GM19043 (cell line): ENCODE measurements at regions not wholly inside any gene's neighbourhood (a gene's known extent, or its start where the extent isn't known, plus 50 kb on each side); places are given as distances from the start of the nearest gene placed in this dataset.
"Not testable (repeated sequence)": the region's sequence is repeated elsewhere in the genome, so short reads cannot be mapped to it uniquely, and the experiment has no call there.

Experiments used
- ATAC-seq: cut with Tn5 transposase; IDR thresholded peaks from one replicate; pipeline ENCODE4 v1.9.1; 2021; ENCODE audit warnings: low read depth; ENCODE audit not compliant: unreplicated experiment

DNA sequence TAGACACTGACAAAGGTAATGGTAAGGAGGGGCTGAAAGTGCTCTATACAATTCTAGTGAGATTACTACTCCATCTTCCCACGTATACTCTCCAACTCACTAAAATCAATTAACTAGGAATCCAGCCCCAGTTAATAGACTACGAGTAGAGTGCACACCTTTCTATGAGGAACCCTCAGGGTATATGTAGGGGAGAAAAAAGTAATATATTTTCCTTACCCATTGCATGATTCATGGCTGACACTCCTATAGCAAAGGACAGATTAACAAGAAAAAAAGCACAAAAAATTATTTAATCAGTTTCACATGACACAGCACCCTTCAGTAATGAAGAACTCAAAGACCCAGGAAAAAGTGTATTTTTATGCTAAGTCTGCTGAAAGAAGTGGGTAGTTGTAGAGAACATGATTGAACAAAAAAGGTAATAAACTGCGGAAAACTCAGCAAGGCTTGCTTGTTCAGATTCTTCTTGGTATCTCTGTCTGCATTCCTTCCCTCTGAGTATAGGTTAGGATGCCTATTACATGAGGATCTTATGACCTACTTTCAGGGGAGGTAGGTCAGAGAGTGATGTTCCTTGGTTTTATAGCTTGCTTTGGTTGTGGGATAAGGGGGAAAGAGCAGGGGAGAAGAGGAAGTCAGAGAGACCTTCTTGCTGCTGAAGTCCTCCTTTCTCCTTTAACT is 342.0 kb upstream of the DLGAP1 start:
- no peak for ATAC-seq

DNA sequence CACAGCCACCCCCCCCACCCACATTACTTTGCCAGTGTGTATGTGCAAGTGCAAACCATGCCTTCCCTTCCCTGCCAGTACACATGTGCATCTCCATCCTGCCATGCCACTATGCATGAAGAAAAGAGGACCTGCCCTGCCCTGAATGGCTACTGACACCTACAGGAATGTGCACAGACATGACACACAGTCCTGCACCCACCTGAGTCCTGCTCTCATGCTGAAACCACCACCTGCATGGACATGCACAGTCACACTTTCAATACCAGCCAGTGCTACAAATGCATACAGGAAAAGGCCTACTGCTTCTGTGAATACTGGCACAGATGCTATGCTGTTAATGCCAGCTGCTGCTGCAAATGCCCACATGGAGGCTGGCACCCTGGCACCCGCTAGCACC is 334.4 kb upstream of the DLGAP1 start:
- no peak for ATAC-seq

DNA sequence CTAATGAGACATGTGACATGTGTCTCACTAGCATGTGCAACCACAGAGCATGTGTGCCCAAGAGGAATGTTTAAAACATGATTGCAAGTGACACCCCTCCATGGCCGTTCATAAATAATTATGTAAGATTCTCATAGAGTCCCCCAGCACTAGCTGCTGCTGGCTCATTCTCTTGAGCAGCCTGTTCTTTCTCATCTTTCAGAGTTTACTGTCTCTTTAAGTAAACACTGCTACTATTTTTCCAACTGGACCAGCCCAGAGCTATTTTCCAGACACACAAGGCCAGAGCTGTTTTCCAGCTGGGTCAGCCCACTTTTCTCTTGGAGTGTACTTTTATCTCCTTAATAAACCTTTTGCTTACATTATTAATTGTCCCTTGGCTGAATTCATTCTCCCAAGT is 326.8 kb upstream of the DLGAP1 start:
- ATAC-seq: no peak

DNA sequence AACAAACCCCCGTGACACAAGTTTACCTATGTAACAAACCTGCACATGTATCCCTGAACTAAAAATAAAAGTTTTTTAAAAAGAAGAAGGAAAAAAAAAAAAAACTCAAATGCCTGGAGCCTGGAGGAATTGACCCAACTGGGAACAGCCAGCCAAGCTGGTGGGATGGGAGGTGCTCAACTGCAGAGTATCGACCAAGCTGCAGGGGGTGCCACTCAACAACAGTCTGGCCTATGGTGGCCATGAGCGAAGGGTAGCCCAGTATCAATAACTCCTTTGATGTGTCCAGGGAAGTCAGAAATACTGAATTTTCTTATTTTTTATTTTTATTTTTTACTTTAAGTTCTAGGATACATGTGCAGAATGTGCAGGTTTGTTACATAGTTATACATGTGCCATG is 310.3 kb upstream of the DLGAP1 start:
- no peak for ATAC-seq

DNA sequence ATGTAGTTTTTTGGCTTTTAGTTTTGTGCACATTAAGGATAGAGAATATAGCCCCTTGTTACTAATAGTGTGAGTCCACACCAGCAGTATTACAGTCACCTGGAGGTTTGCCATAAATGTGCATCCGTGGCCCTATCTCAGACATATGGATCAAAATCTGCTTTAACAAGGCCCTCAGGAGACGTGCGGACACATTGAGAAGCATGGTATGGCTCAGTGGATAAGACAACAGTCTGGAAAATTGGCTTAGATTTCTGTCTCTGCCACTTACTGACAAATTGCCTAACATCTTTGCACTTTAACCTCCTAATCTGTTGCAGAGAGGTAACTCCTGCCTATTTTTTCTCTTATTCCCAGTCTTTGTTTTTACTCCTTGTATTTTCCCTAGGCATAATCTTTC is 307.2 kb upstream of the DLGAP1 start:
- no peak for ATAC-seq

DNA sequence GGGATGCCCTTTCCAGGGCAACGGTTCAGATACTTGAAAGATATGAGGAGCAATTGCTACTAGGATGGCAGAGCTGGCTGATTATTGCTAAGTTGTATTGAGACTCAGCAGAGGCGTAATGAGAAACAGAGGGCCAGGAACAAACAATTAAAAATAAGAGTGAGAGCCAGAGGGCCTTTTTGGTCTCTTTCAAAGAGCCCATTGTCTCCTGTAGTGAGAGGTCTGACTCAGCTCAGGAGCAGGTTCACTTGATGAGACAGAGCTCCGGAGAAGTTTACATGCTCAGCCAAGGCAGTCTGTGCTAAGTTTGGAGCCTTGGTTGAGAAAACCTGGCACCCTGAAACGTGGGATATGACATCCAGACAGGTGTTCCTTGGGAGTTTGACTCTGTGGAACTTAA is 303.9 kb upstream of the DLGAP1 start:
- no peak for ATAC-seq

DNA sequence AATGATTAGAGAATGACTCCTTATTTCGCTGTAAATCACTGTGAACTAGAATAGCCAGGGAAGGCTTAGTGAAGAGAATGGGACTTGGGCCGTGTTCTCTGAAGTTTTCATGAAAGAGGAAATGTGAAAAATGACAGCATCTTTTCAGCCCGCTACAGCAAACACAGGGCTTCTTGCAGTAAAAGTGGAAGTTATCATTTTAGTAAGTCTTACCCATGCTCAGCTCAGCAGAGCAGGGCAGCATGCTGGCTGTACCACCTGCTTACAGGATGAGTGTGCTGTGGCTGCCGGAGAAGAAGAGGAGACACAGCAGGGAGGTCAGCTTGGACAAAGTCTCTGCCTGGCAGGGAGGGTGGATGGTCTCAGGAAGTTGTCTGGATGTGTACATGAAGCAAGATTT is 300.7 kb upstream of the DLGAP1 start:
- ATAC-seq: no peak

DNA sequence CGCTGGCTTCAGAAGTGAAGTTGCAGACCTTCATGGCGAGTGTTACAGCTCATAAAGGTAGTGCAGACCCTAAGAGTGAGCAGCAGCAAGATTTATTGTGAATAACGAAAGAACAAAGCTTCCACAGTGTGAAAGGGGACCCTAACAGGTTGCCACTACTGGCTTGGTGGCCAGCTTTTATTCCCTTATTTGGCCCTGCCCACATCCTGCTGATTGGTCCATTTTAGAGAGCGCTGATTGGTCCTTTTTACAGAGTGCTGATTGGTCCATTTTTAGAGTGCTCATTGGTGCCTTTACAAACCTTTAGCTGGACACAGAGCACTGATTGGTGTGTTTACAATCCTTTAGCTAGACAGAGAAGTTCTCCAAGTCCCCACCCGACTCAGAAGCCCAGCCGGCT is 298.0 kb upstream of the DLGAP1 start:
- ATAC-seq: not testable (repeated sequence)

DNA sequence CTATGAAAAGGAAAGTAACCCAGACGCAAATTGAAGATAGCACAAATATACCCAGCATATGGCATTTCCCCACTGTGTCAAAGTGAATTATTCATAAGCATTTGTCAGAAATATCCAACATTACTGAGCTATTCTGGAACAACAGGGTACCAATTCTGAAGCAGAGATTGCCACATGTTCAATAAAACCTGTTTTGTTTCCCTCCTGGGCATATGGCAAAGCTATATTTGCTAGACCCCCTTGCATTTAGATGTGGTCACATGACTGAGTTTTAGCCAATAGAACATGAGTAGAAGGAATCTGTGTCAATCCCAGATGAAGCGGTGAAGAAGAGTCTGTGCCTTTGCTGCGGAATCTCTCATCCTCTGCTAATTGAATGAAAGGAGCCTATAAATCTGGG is 296.4 kb upstream of the DLGAP1 start:
- no peak for ATAC-seq

DNA sequence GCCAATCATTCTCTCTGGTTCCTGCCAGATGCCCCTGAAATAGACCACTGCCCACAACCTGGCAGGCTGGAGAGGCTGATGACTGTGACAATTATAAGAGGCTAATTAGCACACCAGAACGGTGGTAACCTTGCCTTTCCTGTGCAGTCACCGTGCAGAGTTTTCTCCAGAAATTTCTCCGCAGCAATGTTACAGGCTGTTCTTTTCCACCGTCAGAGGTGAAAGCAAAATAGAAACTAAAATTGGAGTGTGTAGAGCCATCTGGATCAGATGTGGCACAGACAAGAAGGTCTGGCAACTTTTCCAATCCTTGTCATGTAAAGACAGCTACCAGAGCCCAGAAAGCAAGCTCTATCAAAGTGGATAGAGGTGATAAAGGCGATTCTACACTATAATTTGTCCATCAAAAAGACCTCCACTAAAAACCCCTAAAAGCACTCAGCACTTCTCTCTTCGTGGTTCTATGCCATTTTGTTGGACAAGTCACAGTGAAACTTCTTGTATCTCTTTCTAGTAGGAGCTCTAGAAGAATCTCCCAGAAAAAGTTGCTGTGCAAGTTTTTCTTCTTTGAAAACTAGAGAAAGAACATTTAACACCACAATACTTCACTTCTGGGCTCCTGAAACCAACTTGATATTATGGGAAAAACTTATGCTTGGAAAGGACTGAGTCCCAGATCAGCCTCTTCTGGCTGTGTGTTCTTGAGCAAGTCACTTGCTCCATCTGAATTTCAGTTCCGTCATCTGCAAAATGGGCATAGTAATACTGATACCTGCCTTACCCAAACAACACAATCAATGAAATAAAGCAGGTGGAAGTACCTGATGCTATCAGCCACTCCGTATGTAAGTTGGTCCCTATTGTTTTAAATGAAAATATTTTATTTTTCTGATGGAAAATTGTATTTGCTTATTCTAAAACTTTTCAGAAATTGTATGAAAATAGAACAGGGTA is 295.6 kb upstream of the DLGAP1 start:
- no peak for ATAC-seq

DNA sequence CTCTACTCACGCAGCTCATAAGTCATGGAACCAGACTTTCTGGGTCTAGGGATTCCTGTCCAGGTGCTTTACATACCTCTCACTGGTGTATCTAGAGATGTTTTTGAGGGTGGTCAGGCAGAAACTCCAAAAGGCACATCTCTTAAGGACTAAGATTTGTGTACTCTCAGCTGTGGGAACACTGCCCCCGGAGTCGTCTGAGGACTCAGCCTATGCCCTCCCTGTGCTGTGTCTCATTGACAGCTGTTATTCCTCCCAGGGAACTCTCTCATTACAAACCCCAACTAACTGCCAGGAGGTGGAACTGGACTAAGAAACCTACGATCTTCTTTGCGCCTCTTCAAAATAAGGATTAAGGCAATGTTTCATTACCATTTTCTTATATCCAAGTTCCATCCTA is 293.9 kb upstream of the DLGAP1 start:
- no peak for ATAC-seq

DNA sequence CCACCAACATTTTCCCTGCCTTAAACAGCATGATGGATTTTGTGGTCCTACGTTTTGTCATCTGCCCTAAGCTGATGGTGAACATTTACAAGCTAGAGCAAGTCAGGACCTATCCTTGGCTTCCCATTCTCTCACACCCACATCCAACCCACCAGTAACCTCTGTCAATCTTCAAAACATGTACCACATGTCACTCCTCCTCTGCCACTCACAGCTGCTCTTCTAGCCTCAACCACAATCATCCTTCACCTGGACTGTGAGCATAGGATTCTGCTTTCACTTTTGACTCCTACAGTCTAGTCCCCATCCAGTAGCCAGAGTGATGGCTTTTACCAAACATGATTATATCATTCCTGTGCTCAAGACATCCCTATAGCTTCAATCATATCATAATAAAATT is 279.8 kb upstream of the DLGAP1 start:
- ATAC-seq: no peak

DNA sequence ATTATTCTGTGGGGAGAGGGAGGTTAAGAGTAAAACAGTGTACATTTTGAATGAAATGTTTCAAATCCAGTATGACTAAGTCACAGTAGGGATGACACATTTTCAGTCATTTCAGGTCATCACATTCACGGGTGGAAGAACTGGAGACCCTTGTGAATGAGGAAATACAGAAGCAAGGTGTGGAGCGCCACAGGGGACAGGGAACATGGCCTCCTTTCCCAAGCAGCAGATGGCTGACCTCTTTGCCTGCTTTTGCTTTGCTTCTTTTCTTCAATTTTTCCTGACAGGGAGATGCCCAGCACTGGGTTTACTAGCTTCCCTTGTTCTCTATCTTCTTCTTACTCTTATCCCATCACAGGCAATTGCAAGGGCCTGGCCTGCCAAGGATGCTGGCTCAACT is 278.9 kb upstream of the DLGAP1 start:
- no peak for ATAC-seq

DNA sequence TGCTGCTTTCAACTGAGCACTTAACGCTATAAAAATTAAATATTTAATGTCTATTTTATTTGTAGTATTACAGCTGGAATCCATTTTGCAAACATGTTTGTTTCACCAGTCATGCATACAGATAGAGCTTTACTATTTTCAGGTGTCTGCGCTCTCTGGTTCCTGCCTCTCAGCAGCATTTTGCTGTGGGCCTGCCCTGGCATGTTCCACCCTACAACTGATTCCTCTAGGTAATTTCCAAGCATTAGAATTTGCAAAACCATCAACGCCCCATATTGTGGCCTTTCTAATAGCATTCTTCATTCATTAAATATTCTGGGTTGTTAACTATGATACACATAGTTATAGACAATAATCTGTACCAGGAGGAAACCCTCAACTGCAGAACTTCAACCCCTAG is 266.4 kb upstream of the DLGAP1 start:
- no peak for ATAC-seq

DNA sequence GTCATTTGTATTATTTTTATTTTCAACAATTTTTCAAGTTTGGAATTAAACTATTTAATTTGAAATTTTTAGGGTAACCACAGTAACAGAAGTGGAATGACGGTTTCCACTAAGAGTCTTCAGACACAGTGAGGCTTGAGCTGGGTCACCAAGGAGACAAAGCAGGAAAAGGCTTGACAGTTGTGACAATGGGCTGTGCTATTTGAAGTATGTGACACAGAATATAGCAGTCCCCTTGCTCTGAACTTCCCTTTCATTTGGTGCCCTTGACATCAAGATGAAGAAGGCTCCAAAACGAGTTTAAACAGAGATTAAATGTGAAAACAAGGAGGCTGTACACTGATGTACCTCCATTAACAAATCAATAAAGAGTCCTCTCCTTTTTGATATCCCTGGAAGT is 265.4 kb upstream of the DLGAP1 start:
- ATAC-seq: no peak

DNA sequence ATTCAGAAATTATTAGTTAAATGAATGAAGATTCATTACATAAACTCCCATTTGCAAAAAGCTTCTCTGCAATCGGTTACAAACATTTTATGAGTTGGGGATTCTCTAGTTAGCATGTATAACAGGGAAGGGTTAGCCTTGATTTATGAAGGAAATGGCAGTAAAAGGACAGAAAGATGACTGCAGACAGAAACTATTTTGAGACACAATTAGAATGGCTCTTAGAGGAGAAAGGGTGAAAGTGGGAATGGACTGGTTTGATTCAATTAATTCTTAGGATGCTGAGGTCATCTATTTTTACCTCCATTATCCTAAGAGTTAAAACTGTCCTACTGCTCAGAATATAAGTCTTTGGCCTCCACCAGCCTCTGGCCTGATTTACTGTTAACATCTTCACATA is 250.8 kb upstream of the DLGAP1 start:
- ATAC-seq: no peak

DNA sequence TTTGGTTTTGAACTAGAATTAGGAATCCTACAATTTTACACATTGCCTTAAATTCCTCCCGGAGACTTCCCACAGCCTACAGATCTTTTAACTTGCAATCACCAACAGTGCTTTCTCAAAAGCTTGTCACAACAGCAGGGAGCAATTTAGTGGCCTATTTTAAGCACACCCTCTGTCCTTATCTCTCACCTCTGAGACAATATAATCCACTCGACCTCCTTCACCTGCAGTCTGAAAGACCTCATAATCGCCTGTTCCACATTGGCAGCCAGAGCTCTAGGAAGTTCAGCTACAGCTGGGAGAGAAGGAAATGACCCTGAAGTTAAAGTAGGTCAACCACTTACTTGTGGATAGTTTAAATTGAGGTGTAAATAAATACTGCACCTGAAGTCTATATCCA is 249.7 kb upstream of the DLGAP1 start:
- ATAC-seq: no peak

DNA sequence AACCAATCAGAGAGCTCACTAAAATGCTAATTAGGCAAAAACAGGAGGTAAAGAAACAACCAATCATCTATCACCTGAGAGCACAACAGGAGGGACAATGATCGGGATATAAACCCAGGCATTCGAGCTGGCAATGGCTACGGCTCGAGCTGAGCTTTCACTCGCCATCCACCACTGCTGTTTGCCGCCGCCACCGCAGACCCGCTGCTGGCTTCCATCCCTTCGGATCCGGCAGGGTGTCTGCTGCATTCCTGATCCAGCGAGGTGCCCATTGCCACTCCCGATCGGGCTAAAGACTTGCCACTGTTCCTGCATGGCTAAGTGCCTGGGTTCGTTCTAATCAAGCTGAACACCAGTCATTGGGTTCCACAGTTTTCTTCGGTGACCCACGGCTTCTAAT is 236.7 kb upstream of the DLGAP1 start:
- ATAC-seq: no peak

DNA sequence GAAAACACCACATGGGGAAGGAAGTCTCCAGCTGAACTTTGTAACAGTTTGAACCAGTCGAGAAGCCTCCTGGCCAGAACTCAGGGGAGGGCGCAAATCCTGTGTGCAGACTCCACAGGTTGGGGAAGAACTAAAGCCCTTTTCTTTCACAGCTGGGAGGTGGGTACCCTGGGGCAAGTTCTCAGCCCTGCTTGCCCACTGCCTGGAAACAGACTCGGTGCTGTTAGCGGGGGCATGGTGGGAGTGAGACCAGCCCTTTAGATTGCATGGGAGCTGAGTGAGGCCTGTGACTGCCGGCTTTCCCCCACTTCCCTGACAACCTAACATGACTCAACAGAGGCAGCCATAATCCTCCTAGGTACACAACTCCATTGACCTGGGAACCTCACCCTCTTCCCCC is 223.6 kb upstream of the DLGAP1 start:
- ATAC-seq: not testable (repeated sequence)

DNA sequence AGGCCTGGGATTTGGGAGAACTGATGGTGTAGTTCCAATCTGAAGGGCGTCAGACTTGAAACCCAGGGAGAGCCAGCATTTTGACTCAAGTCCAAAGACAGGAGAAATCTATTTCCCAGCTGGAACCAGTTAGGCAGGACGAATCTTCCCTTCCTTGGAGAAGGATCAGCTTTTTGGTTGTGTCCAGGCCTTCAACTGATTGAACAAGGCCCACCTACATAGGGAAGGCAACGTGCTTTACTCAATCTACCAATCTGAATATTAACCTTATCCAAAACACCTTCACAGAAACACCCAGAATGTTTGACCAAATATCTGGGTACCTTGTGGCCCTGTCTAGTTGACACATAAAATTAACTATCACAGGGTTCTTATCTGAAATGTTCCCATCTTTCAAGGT is 221.9 kb upstream of the DLGAP1 start:
- ATAC-seq: no peak

DNA sequence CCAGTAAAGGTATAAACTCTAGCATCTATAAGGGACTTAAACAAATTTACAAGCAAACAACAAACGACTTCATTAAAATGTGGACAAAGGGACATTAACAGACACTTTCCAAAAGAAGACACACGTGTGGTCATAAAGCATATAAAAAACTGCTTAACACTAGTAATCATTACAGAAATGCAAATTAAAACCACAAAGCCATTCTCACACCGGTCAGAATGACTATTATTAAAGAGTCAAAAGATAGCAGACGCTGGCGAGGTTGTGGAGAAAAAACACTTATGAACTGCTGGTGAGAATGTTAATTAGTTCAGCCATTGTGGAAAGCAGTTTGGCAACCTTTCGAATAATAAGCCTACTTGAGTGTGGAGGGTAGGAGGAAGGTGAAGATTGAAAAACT is 217.1 kb upstream of the DLGAP1 start:
- ATAC-seq: no peak

DNA sequence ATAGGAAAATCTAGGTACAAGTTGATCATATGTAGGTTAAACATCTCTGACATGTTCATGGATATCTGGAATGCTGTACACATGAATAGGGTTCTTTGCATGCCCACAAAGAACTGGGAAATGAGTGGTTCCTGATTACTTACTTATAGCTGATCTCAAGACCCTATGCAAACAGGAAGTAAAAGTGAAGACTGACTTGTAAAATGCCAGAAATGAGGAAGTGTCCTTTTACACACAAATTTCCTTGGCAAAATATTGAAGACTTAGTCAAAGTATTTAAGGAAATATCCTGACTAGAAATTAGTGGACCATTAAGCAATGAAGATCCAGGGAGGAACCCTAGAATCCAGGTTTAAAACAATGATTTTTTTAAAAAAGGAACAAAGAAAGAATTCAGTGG is 203.7 kb upstream of the DLGAP1 start:
- no peak for ATAC-seq
